RKO (cell line): ENCODE measurements at regions not wholly inside any gene's neighbourhood (a gene's known extent, or its start where the extent isn't known, plus 50 kb on each side); places are given as distances from the start of the nearest gene placed in this dataset.
"Not testable (repeated sequence)": the region's sequence is repeated elsewhere in the genome, so short reads cannot be mapped to it uniquely, and the experiment has no call there.

ENCODE experiments used
- DNase-seq: peaks from one replicate; pipeline ENCODE4 v3.0.0-alpha.2; 2016; ENCODE audit warnings: low spot score

GRCh38 chr1:234861761-234862160, 251.8 kb upstream of the IRF2BP2 start:
- no peak for DNase-seq

GRCh38 chr1:234861024-234861620, 251.1 kb upstream of the IRF2BP2 start:
- DNase-seq, result no peak

GRCh38 chr1:234858722-234859121, 248.7 kb upstream of the IRF2BP2 start:
- no peak for DNase-seq

GRCh38 chr1:234856845-234857245, 246.9 kb upstream of the IRF2BP2 start:
- no peak for DNase-seq

GRCh38 chr1:234855851-234856250, 245.9 kb upstream of the IRF2BP2 start:
- no peak for DNase-seq

GRCh38 chr1:234854645-234855039, 244.7 kb upstream of the IRF2BP2 start:
- no peak for DNase-seq

GRCh38 chr1:234853906-234854644, 244.1 kb upstream of the IRF2BP2 start:
- DNase-seq, result no peak

- DNase-seq, result no peak
These were observed 242.7 kb upstream of the IRF2BP2 start for GRCh38 chr1:234852659-234853058.

GRCh38 chr1:234851450-234852438, 241.8 kb upstream of the IRF2BP2 start:
- DNase-seq, result no peak

- no peak for DNase-seq
These were observed 239.9 kb upstream of the IRF2BP2 start for GRCh38 chr1:234849832-234850231.

- DNase-seq, result no peak
These were observed 239.1 kb upstream of the IRF2BP2 start for GRCh38 chr1:234848972-234849649.

- DNase-seq, result not testable (repeated sequence)
These were observed 236.8 kb upstream of the IRF2BP2 start for GRCh38 chr1:234846813-234847212.

GRCh38 chr1:234845836-234846235, 235.9 kb upstream of the IRF2BP2 start:
- DNase-seq, result no peak

- no peak for DNase-seq
These were observed 235.2 kb upstream of the IRF2BP2 start for GRCh38 chr1:234845097-234845660.

GRCh38 chr1:234844479-234845031, 234.6 kb upstream of the IRF2BP2 start:
- no peak for DNase-seq

- DNase-seq, result no peak
These were observed 234.0 kb upstream of the IRF2BP2 start for GRCh38 chr1:234843946-234844345.

- no peak for DNase-seq
These were observed 233.0 kb upstream of the IRF2BP2 start for GRCh38 chr1:234842726-234843641.

GRCh38 chr1:234841710-234842231, 231.8 kb upstream of the IRF2BP2 start:
- no peak for DNase-seq

GRCh38 chr1:234841281-234841680, 231.3 kb upstream of the IRF2BP2 start:
- DNase-seq, result no peak

- DNase-seq, result no peak
These were observed 230.9 kb upstream of the IRF2BP2 start for GRCh38 chr1:234840843-234841242.
